Kidney glomerular epithelial cell (primary cell): ENCODE measurements at regions not wholly inside any gene's neighbourhood (a gene's known extent, or its start where the extent isn't known, plus 50 kb on each side); places are given as distances from the start of the nearest gene placed in this dataset.
A peak's percentile ranks its signal among the peaks of the same experiment; 100 is the strongest.

Experiments used
- DNase-seq: peaks from one replicate; lab custom pipeline; 2025; lab: John Stamatoyannopoulos, UW

- DNase-seq = no peak
These were observed 104.5 kb downstream of the NGF start for GRCh38 chr1:115233598-115233997.

GRCh38 chr1:115230281-115230680 lies 107.8 kb downstream of the NGF start:
- no peak for DNase-seq

- DNase-seq = peak; percentile 17
These were observed 109.0 kb downstream of the NGF start for GRCh38 chr1:115229016-115229415.

GRCh38 chr1:115228191-115228590 lies 109.9 kb downstream of the NGF start:
- no peak for DNase-seq

GRCh38 chr1:115227346-115228082 lies 110.5 kb downstream of the NGF start:
- DNase-seq = peak; percentile 7

- no peak for DNase-seq
These were observed 111.9 kb downstream of the NGF start for GRCh38 chr1:115225993-115226685.

- no peak for DNase-seq
These were observed 113.4 kb downstream of the NGF start for GRCh38 chr1:115224636-115225035.

GRCh38 chr1:115222616-115223402 lies 115.2 kb downstream of the NGF start:
- peak; percentile 50 for DNase-seq

- no peak for DNase-seq
These were observed 117.4 kb downstream of the NGF start for GRCh38 chr1:115220340-115221270.

- DNase-seq = no peak
These were observed 118.1 kb downstream of the NGF start for GRCh38 chr1:115219927-115220326.

- DNase-seq = no peak
These were observed 119.3 kb downstream of the NGF start for GRCh38 chr1:115218699-115219098.

GRCh38 chr1:115218034-115218405 lies 120.0 kb downstream of the NGF start:
- no peak for DNase-seq

GRCh38 chr1:115217150-115218033 lies 120.7 kb downstream of the NGF start:
- DNase-seq = no peak

GRCh38 chr1:115215703-115216521 lies 122.1 kb downstream of the NGF start:
- no peak for DNase-seq

- no peak for DNase-seq
These were observed 122.9 kb downstream of the NGF start for GRCh38 chr1:115215110-115215509.

- DNase-seq = no peak
These were observed 124.0 kb downstream of the NGF start for GRCh38 chr1:115214098-115214497.

GRCh38 chr1:115213130-115213529 lies 123.8 kb upstream of the TSPAN2 start:
- DNase-seq = no peak

- DNase-seq = no peak
These were observed 121.9 kb upstream of the TSPAN2 start for GRCh38 chr1:115211071-115211745.

GRCh38 chr1:115210302-115210711 lies 121.0 kb upstream of the TSPAN2 start:
- DNase-seq = no peak
